ENCODE measurements at regions not wholly inside any gene's neighbourhood (a gene's known extent, or its start where the extent isn't known, plus 50 kb on each side); places are given as distances from the start of the nearest gene placed in this dataset.
A peak's percentile ranks its signal among the peaks of the same experiment; 100 is the strongest.

- H3K27ac ChIP-seq: no peak overlapping the region
- DNase-seq (ENCODE audit: low spot score) (no peak), ATAC-seq (ENCODE audit: insufficient number of reproducible peaks, low FRiP score, low read depth) (no peak)
- no peaks in the 10 kb centered on the region for H3K9me3 ChIP-seq
- H3K27me3 ChIP-seq (replicated peaks; ENCODE audit: insufficient read depth): no peaks in the 10 kb centered on the region
- H3K4me1 ChIP-seq (ENCODE audit: control insufficient read depth in 1 of 2, low read depth in 2 of 2): no peaks in the 10 kb centered on the region
- no peak overlapping the region for H3K4me3 ChIP-seq
- TF ChIP-seq CTCF (IDR thresholded peaks at IDR 0.05): no peak
- no peaks in the 10 kb centered on the region for H3K36me3 ChIP-seq
These were observed 211.0 kb upstream of the ADAMTS16 start for GRCh38 chr5:4929092-4929655.

- no peaks in the 10 kb centered on the region for H3K27me3 ChIP-seq (replicated peaks; ENCODE audit: insufficient read depth)
- no peaks in the 10 kb centered on the region for H3K36me3 ChIP-seq
- no peak overlapping the region for H3K27ac ChIP-seq
- no peaks in the 10 kb centered on the region for H3K9me3 ChIP-seq
- ATAC-seq (ENCODE audit: insufficient number of reproducible peaks, low FRiP score, low read depth): no peak
- no peak for DNase-seq (ENCODE audit: low spot score)
- H3K4me1 ChIP-seq (ENCODE audit: control insufficient read depth in 1 of 2, low read depth in 2 of 2): no peaks in the 10 kb centered on the region
- TF ChIP-seq CTCF (IDR thresholded peaks at IDR 0.05): no peak
- no peak overlapping the region for H3K4me3 ChIP-seq
These were observed 200.9 kb upstream of the ADAMTS16 start for GRCh38 chr5:4939042-4939781.

GRCh38 chr5:4941161-4941560 lies 199.0 kb upstream of the ADAMTS16 start:
- ATAC-seq (ENCODE audit: insufficient number of reproducible peaks, low FRiP score, low read depth) (no peak), DNase-seq (ENCODE audit: low spot score) (no peak)
- Histone ChIP-seq H3K36me3 (no peaks in the 10 kb centered on the region), H3K4me3 (no peak overlapping the region), H3K4me1 (ENCODE audit: control insufficient read depth in 1 of 2, low read depth in 2 of 2) (no peaks in the 10 kb centered on the region), H3K9me3 (no peaks in the 10 kb centered on the region), H3K27me3 (replicated peaks; ENCODE audit: insufficient read depth) (no peaks in the 10 kb centered on the region), H3K27ac (no peak overlapping the region)
- no peak for TF ChIP-seq CTCF (IDR thresholded peaks at IDR 0.05)

GRCh38 chr5:4941957-4942830 lies 197.9 kb upstream of the ADAMTS16 start:
- peak; percentile 28 for TF ChIP-seq CTCF (IDR thresholded peaks at IDR 0.05)
- DNase-seq (ENCODE audit: low spot score) (no peak), ATAC-seq (ENCODE audit: insufficient number of reproducible peaks, low FRiP score, low read depth) (no peak)
- no peaks in the 10 kb centered on the region for H3K9me3 ChIP-seq
- no peaks in the 10 kb centered on the region for H3K36me3 ChIP-seq
- no peak overlapping the region for H3K4me3 ChIP-seq
- H3K27ac ChIP-seq: no peak overlapping the region
- no peaks in the 10 kb centered on the region for H3K4me1 ChIP-seq (ENCODE audit: control insufficient read depth in 1 of 2, low read depth in 2 of 2)
- H3K27me3 ChIP-seq (replicated peaks; ENCODE audit: insufficient read depth): no peaks in the 10 kb centered on the region

GRCh38 chr5:4942831-4943178 lies 197.3 kb upstream of the ADAMTS16 start:
- DNase-seq (ENCODE audit: low spot score) (no peak), ATAC-seq (ENCODE audit: insufficient number of reproducible peaks, low FRiP score, low read depth) (no peak)
- Histone ChIP-seq H3K9me3 (no peaks in the 10 kb centered on the region), H3K36me3 (no peaks in the 10 kb centered on the region), H3K27me3 (replicated peaks; ENCODE audit: insufficient read depth) (no peaks in the 10 kb centered on the region), H3K4me1 (ENCODE audit: control insufficient read depth in 1 of 2, low read depth in 2 of 2) (no peaks in the 10 kb centered on the region), H3K4me3 (no peak overlapping the region), H3K27ac (no peak overlapping the region)
- TF ChIP-seq CTCF (IDR thresholded peaks at IDR 0.05): no peak

All from thoracic aorta (tissue), 2 donors.